ENCODE measurements at regions not wholly inside any gene's neighbourhood (a gene's known extent, or its start where the extent isn't known, plus 50 kb on each side); places are given as distances from the start of the nearest gene placed in this dataset.
"Not testable (repeated sequence)": the region's sequence is repeated elsewhere in the genome, so short reads cannot be mapped to it uniquely, and the experiment has no call there.

DNA sequence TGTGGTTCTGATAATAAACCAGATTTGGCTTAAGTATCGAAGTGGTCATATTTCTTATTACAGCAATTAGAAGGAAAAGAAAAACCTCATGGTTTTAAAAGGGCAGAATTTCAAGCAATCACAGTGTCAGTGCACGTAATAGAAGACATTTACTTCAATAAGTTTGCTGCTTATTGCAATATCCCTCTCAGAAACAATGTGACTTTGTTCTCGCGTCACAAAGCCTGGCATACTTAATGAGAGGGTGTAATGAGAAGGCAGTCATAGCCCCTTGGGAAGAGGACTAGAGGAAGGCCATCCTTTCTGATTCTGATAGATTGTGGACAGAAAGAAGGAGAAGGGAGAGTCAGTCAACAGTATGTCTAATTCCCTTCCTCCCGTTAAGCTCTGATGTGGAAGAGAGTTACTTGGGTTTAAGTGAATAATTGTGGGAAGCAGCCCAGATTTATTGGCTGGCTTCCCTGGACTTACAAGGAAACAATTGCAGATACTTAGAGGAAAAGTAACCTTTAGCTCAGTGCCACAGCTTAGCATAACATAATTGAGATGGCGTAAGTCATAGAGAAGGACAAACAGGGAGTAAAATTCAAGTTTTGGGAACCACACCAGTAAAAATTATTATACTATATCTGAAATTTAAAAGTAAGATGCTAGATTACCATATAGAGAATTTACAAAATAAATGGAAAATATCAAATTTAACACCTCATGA is 738.2 kb downstream of the PRIM2 start:
- not testable (repeated sequence) for TF ChIP-seq EZH2 (IDR thresholded peaks at IDR 0.05; ENCODE audit: borderline replicate concordance, low read length)
- TF ChIP-seq, protein P1, sequence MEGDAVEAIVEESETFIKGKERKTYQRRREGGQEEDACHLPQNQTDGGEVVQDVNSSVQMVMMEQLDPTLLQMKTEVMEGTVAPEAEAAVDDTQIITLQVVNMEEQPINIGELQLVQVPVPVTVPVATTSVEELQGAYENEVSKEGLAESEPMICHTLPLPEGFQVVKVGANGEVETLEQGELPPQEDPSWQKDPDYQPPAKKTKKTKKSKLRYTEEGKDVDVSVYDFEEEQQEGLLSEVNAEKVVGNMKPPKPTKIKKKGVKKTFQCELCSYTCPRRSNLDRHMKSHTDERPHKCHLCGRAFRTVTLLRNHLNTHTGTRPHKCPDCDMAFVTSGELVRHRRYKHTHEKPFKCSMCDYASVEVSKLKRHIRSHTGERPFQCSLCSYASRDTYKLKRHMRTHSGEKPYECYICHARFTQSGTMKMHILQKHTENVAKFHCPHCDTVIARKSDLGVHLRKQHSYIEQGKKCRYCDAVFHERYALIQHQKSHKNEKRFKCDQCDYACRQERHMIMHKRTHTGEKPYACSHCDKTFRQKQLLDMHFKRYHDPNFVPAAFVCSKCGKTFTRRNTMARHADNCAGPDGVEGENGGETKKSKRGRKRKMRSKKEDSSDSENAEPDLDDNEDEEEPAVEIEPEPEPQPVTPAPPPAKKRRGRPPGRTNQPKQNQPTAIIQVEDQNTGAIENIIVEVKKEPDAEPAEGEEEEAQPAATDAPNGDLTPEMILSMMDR (conservative IDR thresholded peaks at IDR 0.05 in 1 of 2, IDR thresholded peaks at IDR 0.05 in 1 of 2; ENCODE audit: extremely low read depth in 1 of 2, insufficient read depth in 1 of 2, low read depth in 1 of 2, low read length in 2 of 2): not testable (repeated sequence)
